AG04450 (cell line): ENCODE measurements at regions not wholly inside any gene's neighbourhood (a gene's known extent, or its start where the extent isn't known, plus 50 kb on each side); places are given as distances from the start of the nearest gene placed in this dataset.

Source experiments
- CTCF ChIA-PET: fragments of 300-600, 350-600 bp; formaldehyde crosslinking; extraction: SDS; loops from one replicate; lab custom pipeline; 2022; ENCODE audit warnings: antibody characterized with exemption, inconsistent platforms; lab: Charles Lee
- POLR2A ChIA-PET: fragments of 350-600 bp; formaldehyde crosslinking; extraction: SDS; loops from one replicate; lab custom pipeline; 2021; ENCODE audit warnings: antibody characterized with exemption, inconsistent platforms; lab: Yijun Ruan, JAX
- DNase-seq: peaks from one replicate; pipeline ENCODE4 v3.0.0-alpha.2; 2011; ENCODE audit warnings: low read depth, low spot score
- H3K27ac ChIP-seq: one replicate; pipeline ENCODE4 v1.5.1; 2012; ENCODE audit warnings: low read depth, low read length, control low read depth
- H3K27me3 ChIP-seq: one replicate; pipeline ENCODE4 v1.6.0; 2012; ENCODE audit warnings: low read length; ENCODE audit not compliant: control insufficient read depth, insufficient read depth
- H3K4me3 ChIP-seq: 2 replicates; pipeline ENCODE4 v1.5.1; 2011; ENCODE audit warnings: mild to moderate bottlenecking, low read depth, low read length, control low read depth
- H3K9me3 ChIP-seq: 2 replicates; pipeline ENCODE4 v1.5.1; 2012; ENCODE audit warnings: low read length; ENCODE audit not compliant: control insufficient read depth, insufficient read depth
- CTCF ChIP-seq: IDR thresholded peaks from 2 replicates; pipeline ENCODE4 v1.5.1; 2011; ENCODE audit warnings: low read depth, low read length, control low read depth, inconsistent platforms

- Histone ChIP-seq H3K27ac (no peak overlapping the region), H3K9me3 (no peaks in the 10 kb centered on the region; the same call in 1 of the 2 replicates), H3K27me3 (no peaks in the 10 kb centered on the region), H3K4me3 (no peak overlapping the region)
- ChIA-PET CTCF (no interaction called here), POLR2A (no interaction called here)
- no peak for TF ChIP-seq CTCF
- DNase-seq: no peak
These were observed 152.1 kb downstream of the FMR1NB start for GRCh38 chrX:148133105-148133725.

GRCh38 chrX:148134578-148134977 lies 153.4 kb downstream of the FMR1NB start:
- no peak overlapping the region for H3K4me3 ChIP-seq
- H3K27me3 ChIP-seq: no peaks in the 10 kb centered on the region
- H3K9me3 ChIP-seq: no peaks in the 10 kb centered on the region
- no peak for TF ChIP-seq CTCF
- H3K27ac ChIP-seq: no peak overlapping the region
- POLR2A ChIA-PET: no interaction called here
- no peak for DNase-seq
- CTCF ChIA-PET: no interaction called here

- H3K27ac ChIP-seq: no peak overlapping the region
- CTCF ChIA-PET: interaction anchor here (0.5 kb wide), 1 partner anchor 87 kb away, joined by 3 read pairs; no protein-coding TSS in a partner anchor
- no peak overlapping the region for H3K4me3 ChIP-seq
- H3K9me3 ChIP-seq: no peaks in the 10 kb centered on the region
- POLR2A ChIA-PET: no interaction called here
- DNase-seq: no peak
- H3K27me3 ChIP-seq: no peaks in the 10 kb centered on the region
- TF ChIP-seq CTCF: no peak
These were observed 154.6 kb downstream of the FMR1NB start for GRCh38 chrX:148135738-148136137.

- no peak overlapping the region for H3K4me3 ChIP-seq
- no peak overlapping the region for H3K27ac ChIP-seq
- POLR2A ChIA-PET: no interaction called here
- CTCF ChIA-PET: no interaction called here
- H3K27me3 ChIP-seq: no peaks in the 10 kb centered on the region
- no peak for DNase-seq
- no peaks in the 10 kb centered on the region for H3K9me3 ChIP-seq
- no peak for TF ChIP-seq CTCF
These were observed 165.0 kb downstream of the FMR1NB start for GRCh38 chrX:148146121-148146520.

- DNase-seq: no peak
- ChIA-PET CTCF (no interaction called here), POLR2A (no interaction called here)
- Histone ChIP-seq H3K27ac (no peak overlapping the region), H3K27me3 (no peaks in the 10 kb centered on the region), H3K9me3 (no peaks in the 10 kb centered on the region), H3K4me3 (no peak overlapping the region)
- no peak for TF ChIP-seq CTCF
These were observed 175.8 kb downstream of the FMR1NB start for GRCh38 chrX:148156986-148157385.
